Fibroblast of lung (primary cell): ENCODE measurements at regions not wholly inside any gene's neighbourhood (a gene's known extent, or its start where the extent isn't known, plus 50 kb on each side); places are given as distances from the start of the nearest gene placed in this dataset.
"Not testable (repeated sequence)": the region's sequence is repeated elsewhere in the genome, so short reads cannot be mapped to it uniquely, and the experiment has no call there.

Experiments used
- DNase-seq, 2 donors: peaks; one replicate each; pipeline versions ENCODE4 v3.0.0 to v3.0.0-alpha.2; 2010; ENCODE audit warnings: low read depth in 2 of 2
- H2AFZ ChIP-seq: 2 replicates; pipeline ENCODE4 v1.5.1; 2012; ENCODE audit warnings: low read length, control low read depth, inconsistent platforms
- H3K27ac ChIP-seq: 2 replicates; pipeline ENCODE4 v1.5.1; 2011; ENCODE audit warnings: low read length, control low read depth; ENCODE audit not compliant: insufficient read depth
- H3K27me3 ChIP-seq: 2 replicates; pipeline ENCODE4 v1.5.1; 2011; ENCODE audit warnings: mild to moderate bottlenecking, low read length; ENCODE audit not compliant: control insufficient read depth, insufficient read depth
- H3K36me3 ChIP-seq: 2 replicates; pipeline ENCODE4 v1.5.1; 2011; ENCODE audit warnings: low read length; ENCODE audit not compliant: control insufficient read depth, insufficient read depth
- H3K4me1 ChIP-seq: 2 replicates; pipeline ENCODE4 v1.5.1; 2011; ENCODE audit warnings: low read length; ENCODE audit not compliant: control insufficient read depth, insufficient read depth; ENCODE audit errors: extremely low read depth
- H3K4me2 ChIP-seq: 2 replicates; pipeline ENCODE4 v1.5.1; 2011; ENCODE audit warnings: low read length, control low read depth; ENCODE audit not compliant: insufficient read depth; ENCODE audit errors: extremely low read depth
- H3K4me3 ChIP-seq, 4 experiments: fragments of 200-600 bp in 1 of 4; sonication (generic) in 1 of 4; replicated peaks in 1 of 4; 2 replicates each; pipeline ENCODE4 v1.5.1; 2011 to 2016; ENCODE audit warnings: low read length in 4 of 4, low read depth in 3 of 4, mild to moderate bottlenecking in 3 of 4, control low read depth in 2 of 4, inconsistent platforms in 1 of 4, mixed read lengths in 1 of 4; ENCODE audit not compliant: insufficient read depth in 1 of 4; ENCODE audit errors: control extremely low read depth in 1 of 4
- H3K79me2 ChIP-seq: 2 replicates; pipeline ENCODE4 v1.5.1; 2012; ENCODE audit warnings: mild to moderate bottlenecking, low read length, inconsistent platforms; ENCODE audit not compliant: control insufficient read depth, insufficient read depth
- H3K9ac ChIP-seq: 2 replicates; pipeline ENCODE4 v1.5.1; 2011; ENCODE audit warnings: mild to moderate bottlenecking, low read length, control low read depth; ENCODE audit not compliant: insufficient read depth
- H3K9me3 ChIP-seq: 2 replicates; pipeline ENCODE4 v1.5.1; 2012; ENCODE audit warnings: low read depth, low read length; ENCODE audit not compliant: control insufficient read depth, insufficient read depth
- H4K20me1 ChIP-seq: 2 replicates; pipeline ENCODE4 v1.5.1; 2011; ENCODE audit warnings: low read length; ENCODE audit not compliant: control insufficient read depth, insufficient read depth; ENCODE audit errors: extremely low read depth
- CTCF ChIP-seq, 2 donors: IDR thresholded peaks in 1 of 2; conservative IDR thresholded peaks in 1 of 2; 1 replicate in 1 of 2; 2 replicates in 1 of 2; pipeline ENCODE4 v1.5.1; 2011 to 2012; ENCODE audit warnings: low read length in 2 of 2, control low read depth in 1 of 2, inconsistent platforms in 1 of 2, low read depth in 1 of 2, mild to moderate bottlenecking in 1 of 2
- EZH2 ChIP-seq: IDR thresholded peaks from 2 replicates; pipeline ENCODE4 v1.5.1; 2012; ENCODE audit warnings: low read length, control low read depth, mild to moderate bottlenecking; ENCODE audit errors: missing control alignments

- Histone ChIP-seq H3K4me2 (no peak overlapping the region), H3K9me3 (no peaks in the 10 kb centered on the region), H3K27me3 (no peaks in the 10 kb centered on the region), H3K4me3 (no peak overlapping the region), H3K79me2 (no peaks in the 10 kb centered on the region), H3K9ac (no peak overlapping the region), H3K36me3 (no peaks in the 10 kb centered on the region), H4K20me1 (no peaks in the 10 kb centered on the region), H3K4me1 (no peaks in the 10 kb centered on the region), H2AFZ (no peak overlapping the region), H3K27ac (no peak overlapping the region)
- no peak for TF ChIP-seq CTCF (conservative IDR thresholded peaks at IDR 0.05 in 1 of 2, IDR thresholded peaks at IDR 0.05 in 1 of 2; ENCODE audit: low read depth in 1 of 2, low read length in 2 of 2)
- no peak for DNase-seq
Observed at GRCh38 chr17:5980941-5981340, 89.2 kb upstream of the WSCD1 start.

- no peaks in the 10 kb centered on the region for H3K27me3 ChIP-seq
- H3K4me3 ChIP-seq: no peak overlapping the region
- no peak overlapping the region for H3K4me2 ChIP-seq
- H3K9me3 ChIP-seq: no peaks in the 10 kb centered on the region
- no peaks in the 10 kb centered on the region for H4K20me1 ChIP-seq
- H2AFZ ChIP-seq: no peak overlapping the region
- no peaks in the 10 kb centered on the region for H3K79me2 ChIP-seq
- H3K27ac ChIP-seq: no peak overlapping the region
- no peak for TF ChIP-seq EZH2
- TF ChIP-seq CTCF (conservative IDR thresholded peaks at IDR 0.05 in 1 of 2, IDR thresholded peaks at IDR 0.05 in 1 of 2; ENCODE audit: low read depth in 1 of 2, low read length in 2 of 2): no peak
- peak in 1 of 2 donors; percentile 1 for DNase-seq
- no peaks in the 10 kb centered on the region for H3K4me1 ChIP-seq
- H3K36me3 ChIP-seq: no peaks in the 10 kb centered on the region
- H3K9ac ChIP-seq: no peak overlapping the region
Observed at GRCh38 chr17:5986644-5987043, 83.5 kb upstream of the WSCD1 start.

GRCh38 chr17:6000426-6000825 lies 69.8 kb upstream of the WSCD1 start:
- DNase-seq: no peak
- no peaks in the 10 kb centered on the region for H3K27me3 ChIP-seq
- no peaks in the 10 kb centered on the region for H4K20me1 ChIP-seq

GRCh38 chr17:6003221-6003620 lies 67.0 kb upstream of the WSCD1 start:
- H3K4me2 ChIP-seq, H2AFZ ChIP-seq, H3K36me3 ChIP-seq, H3K9ac ChIP-seq, H3K9me3 ChIP-seq, H3K4me1 ChIP-seq, H3K79me2 ChIP-seq, H3K4me3 ChIP-seq, H4K20me1 ChIP-seq, H3K27me3 ChIP-seq, H3K27ac ChIP-seq: not testable (repeated sequence)
- peak; percentile 85 to 90 for DNase-seq

More at GRCh38 chr17:6000426-6000825, 69.8 kb upstream of the WSCD1 start:
- H3K4me3 ChIP-seq: no peak overlapping the region
- no peak overlapping the region for H3K27ac ChIP-seq
- no peaks in the 10 kb centered on the region for H3K36me3 ChIP-seq
- H3K79me2 ChIP-seq: no peaks in the 10 kb centered on the region
- no peak overlapping the region for H3K9ac ChIP-seq
- no peak overlapping the region for H2AFZ ChIP-seq
- no peaks in the 10 kb centered on the region for H3K4me1 ChIP-seq
- H3K4me2 ChIP-seq: no peak overlapping the region
- TF ChIP-seq CTCF (conservative IDR thresholded peaks at IDR 0.05 in 1 of 2, IDR thresholded peaks at IDR 0.05 in 1 of 2; ENCODE audit: low read depth in 1 of 2, low read length in 2 of 2): no peak
- TF ChIP-seq EZH2: no peak
- H3K9me3 ChIP-seq: no peaks in the 10 kb centered on the region
